ENCODE measurements at regions not wholly inside any gene's neighbourhood (a gene's known extent, or its start where the extent isn't known, plus 50 kb on each side); places are given as distances from the start of the nearest gene placed in this dataset.

DNA sequence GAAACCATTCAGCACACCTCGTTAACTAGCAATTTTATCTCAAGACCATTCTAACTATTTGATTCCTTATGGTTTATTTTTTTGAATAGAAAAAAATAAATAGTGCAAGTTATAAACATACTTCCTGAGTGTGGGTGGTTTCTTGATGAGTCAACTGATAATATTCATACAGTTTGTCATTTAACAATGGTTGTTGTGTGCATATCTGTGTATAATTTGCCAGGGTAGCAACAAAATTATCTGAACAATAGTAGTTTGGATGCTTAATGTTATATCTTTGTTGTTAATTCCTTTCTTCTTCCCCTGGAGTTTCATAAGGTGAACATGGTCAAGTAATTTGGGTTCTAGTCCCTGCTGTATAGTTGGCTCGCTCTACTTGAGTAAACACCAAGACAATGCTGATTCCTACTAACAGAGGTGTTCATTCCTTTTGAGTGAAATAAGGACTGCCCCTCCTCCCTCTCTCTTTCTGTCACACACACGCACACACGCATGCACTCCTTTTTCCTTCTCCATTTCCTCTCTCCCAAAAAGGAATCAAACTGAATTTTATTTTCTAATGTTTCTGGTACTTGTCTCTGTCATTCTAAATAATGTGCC, 938.1 kb upstream of the EPHA7 start:
- FAIRE-seq (no peak), DNase-seq (no peak)
- H3K27me3 ChIP-seq (ENCODE audit: control insufficient read depth, insufficient read depth, low read length) = no peaks in the 10 kb centered on the region
- intact Hi-C loops (cut with DNase I) = no loop called here
- no peak overlapping the region for H3K9ac ChIP-seq (ENCODE audit: low read length in 3 of 3)
- no peak overlapping the region for H3K27ac ChIP-seq (ENCODE audit: low read depth in 2 of 2, low read length in 2 of 2)
- TF ChIP-seq, protein P1, sequence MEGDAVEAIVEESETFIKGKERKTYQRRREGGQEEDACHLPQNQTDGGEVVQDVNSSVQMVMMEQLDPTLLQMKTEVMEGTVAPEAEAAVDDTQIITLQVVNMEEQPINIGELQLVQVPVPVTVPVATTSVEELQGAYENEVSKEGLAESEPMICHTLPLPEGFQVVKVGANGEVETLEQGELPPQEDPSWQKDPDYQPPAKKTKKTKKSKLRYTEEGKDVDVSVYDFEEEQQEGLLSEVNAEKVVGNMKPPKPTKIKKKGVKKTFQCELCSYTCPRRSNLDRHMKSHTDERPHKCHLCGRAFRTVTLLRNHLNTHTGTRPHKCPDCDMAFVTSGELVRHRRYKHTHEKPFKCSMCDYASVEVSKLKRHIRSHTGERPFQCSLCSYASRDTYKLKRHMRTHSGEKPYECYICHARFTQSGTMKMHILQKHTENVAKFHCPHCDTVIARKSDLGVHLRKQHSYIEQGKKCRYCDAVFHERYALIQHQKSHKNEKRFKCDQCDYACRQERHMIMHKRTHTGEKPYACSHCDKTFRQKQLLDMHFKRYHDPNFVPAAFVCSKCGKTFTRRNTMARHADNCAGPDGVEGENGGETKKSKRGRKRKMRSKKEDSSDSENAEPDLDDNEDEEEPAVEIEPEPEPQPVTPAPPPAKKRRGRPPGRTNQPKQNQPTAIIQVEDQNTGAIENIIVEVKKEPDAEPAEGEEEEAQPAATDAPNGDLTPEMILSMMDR (IDR thresholded peaks at IDR 0.05; ENCODE audit: borderline replicate concordance, extremely low read depth, insufficient read depth) = no peak
- no peak overlapping the region for H3K4me3 ChIP-seq (ENCODE audit: low read length in 3 of 3)
- H3K9me3 ChIP-seq (ENCODE audit: control insufficient read depth in 2 of 3, insufficient read depth in 1 of 3, low read length in 3 of 3) = no peaks in the 10 kb centered on the region
- no peaks in the 10 kb centered on the region for H3K4me1 ChIP-seq (ENCODE audit: control insufficient read depth in 2 of 3, insufficient read depth in 2 of 3, low read depth in 1 of 3, low read length in 3 of 3)
- no peaks in the 10 kb centered on the region for H3K36me3 ChIP-seq (ENCODE audit: control insufficient read depth in 2 of 3, insufficient read depth in 3 of 3, low read length in 3 of 3)

DNA sequence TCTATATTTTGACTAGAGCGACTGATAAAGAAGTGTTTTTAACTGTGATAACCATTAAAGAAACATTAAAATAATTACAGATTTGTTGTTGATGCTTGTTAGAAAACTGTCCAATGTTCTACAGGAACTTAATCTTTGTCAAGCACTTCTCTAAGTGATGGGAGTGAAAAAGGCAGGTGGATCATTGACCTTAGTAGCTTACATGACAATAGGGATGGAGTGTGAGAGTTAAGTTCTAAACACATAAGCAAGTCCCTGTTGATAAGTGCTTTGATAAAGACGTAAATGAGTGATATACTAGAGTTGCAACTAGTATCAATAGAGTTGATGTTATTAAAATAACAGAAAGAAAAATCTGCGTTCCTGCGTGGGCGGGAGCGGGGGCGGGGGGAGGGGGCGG, 931.5 kb upstream of the EPHA7 start:
- Histone ChIP-seq H3K27me3 (ENCODE audit: control insufficient read depth, insufficient read depth, low read length) (no peaks in the 10 kb centered on the region), H3K4me1 (ENCODE audit: control insufficient read depth in 2 of 3, insufficient read depth in 2 of 3, low read depth in 1 of 3, low read length in 3 of 3) (no peaks in the 10 kb centered on the region), H3K9me3 (ENCODE audit: control insufficient read depth in 2 of 3, insufficient read depth in 1 of 3, low read length in 3 of 3) (no peaks in the 10 kb centered on the region), H3K36me3 (ENCODE audit: control insufficient read depth in 2 of 3, insufficient read depth in 3 of 3, low read length in 3 of 3) (no peaks in the 10 kb centered on the region), H3K4me3 (ENCODE audit: low read length in 3 of 3) (no peak overlapping the region), H3K27ac (ENCODE audit: low read depth in 2 of 2, low read length in 2 of 2) (no peak overlapping the region), H3K9ac (ENCODE audit: low read length in 3 of 3) (no peak overlapping the region)
- FAIRE-seq (no peak), DNase-seq (no peak)
- TF ChIP-seq, protein P1 (IDR thresholded peaks at IDR 0.05; ENCODE audit: borderline replicate concordance, extremely low read depth, insufficient read depth) = no peak
- intact Hi-C loops (cut with DNase I) = no loop called here

DNA sequence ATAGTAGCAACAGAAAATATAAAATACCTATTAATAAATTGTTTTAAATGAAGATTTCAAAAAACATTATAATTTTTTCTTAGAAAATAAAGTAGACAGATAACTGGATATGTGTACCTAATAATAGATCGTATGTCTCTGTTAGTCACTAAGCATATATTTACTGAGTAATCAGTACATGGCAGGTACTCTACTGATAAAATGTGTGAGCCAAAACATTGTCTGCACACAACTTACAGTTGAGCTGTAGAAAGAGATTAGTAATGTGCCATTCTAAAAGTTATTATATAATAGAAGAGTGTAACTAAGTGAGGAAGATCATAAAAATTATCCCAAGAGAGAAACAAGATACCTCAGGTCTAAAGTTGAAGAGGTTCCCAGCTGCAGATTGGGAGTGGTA, 929.9 kb upstream of the EPHA7 start:
- DNase-seq = no peak

More for the DNA sequence above, 929.9 kb upstream of the EPHA7 start:
- FAIRE-seq = no peak
- TF ChIP-seq, protein P1 (IDR thresholded peaks at IDR 0.05; ENCODE audit: borderline replicate concordance, extremely low read depth, insufficient read depth) = no peak
- H3K9ac ChIP-seq (ENCODE audit: low read length in 3 of 3) = no peak overlapping the region
- no peak overlapping the region for H3K27ac ChIP-seq (ENCODE audit: low read depth in 2 of 2, low read length in 2 of 2)
- H3K27me3 ChIP-seq (ENCODE audit: control insufficient read depth, insufficient read depth, low read length) = no peaks in the 10 kb centered on the region
- no peaks in the 10 kb centered on the region for H3K36me3 ChIP-seq (ENCODE audit: control insufficient read depth in 2 of 3, insufficient read depth in 3 of 3, low read length in 3 of 3)
- no peaks in the 10 kb centered on the region for H3K4me1 ChIP-seq (ENCODE audit: control insufficient read depth in 2 of 3, insufficient read depth in 2 of 3, low read depth in 1 of 3, low read length in 3 of 3)
- intact Hi-C loops (cut with DNase I) = no loop called here
- H3K9me3 ChIP-seq (ENCODE audit: control insufficient read depth in 2 of 3, insufficient read depth in 1 of 3, low read length in 3 of 3) = no peaks in the 10 kb centered on the region
- no peak overlapping the region for H3K4me3 ChIP-seq (ENCODE audit: low read length in 3 of 3)

Data from kidney (tissue), 13 donors.